ENCODE measurements at regions not wholly inside any gene's neighbourhood (a gene's known extent, or its start where the extent isn't known, plus 50 kb on each side); places are given as distances from the start of the nearest gene placed in this dataset.

GRCh38 chr14:98136012-98136789 lies 1135.8 kb downstream of the BCL11B start:
- H3K4me1 ChIP-seq: peaks cover 0 to 16% (median 0%) of the 10 kb centered on the region in 4 donors
- no peak for TF ChIP-seq CTCF (IDR thresholded peaks at IDR 0.05)
- TF ChIP-seq POLR2A (IDR thresholded peaks at IDR 0.05): no peak
- no peak for TF ChIP-seq EP300 (IDR thresholded peaks at IDR 0.05)
- no peaks in the 10 kb centered on the region for H3K9me3 ChIP-seq
- H3K36me3 ChIP-seq: no peaks in the 10 kb centered on the region
- 60 to 70% methylated on average over 8 to 9 of the region's 9 CpGs for WGBS, 2 donors
- H3K27me3 ChIP-seq: peaks cover 0 to 8% of the 10 kb centered on the region in 2 donors
- no peak overlapping the region for H3K4me3 ChIP-seq
- no peak overlapping the region for H3K27ac ChIP-seq
- no peak for DNase-seq (ENCODE audit: low spot score in 2 of 2)

GRCh38 chr14:98137131-98138025 lies 1134.6 kb downstream of the BCL11B start:
- Histone ChIP-seq H3K27me3 (peaks cover 0 to 8% of the 10 kb centered on the region in 2 donors), H3K27ac (no peak overlapping the region), H3K9me3 (no peaks in the 10 kb centered on the region), H3K4me3 (no peak overlapping the region), H3K4me1 (peaks cover 0 to 16% (median 0%) of the 10 kb centered on the region in 4 donors), H3K36me3 (no peaks in the 10 kb centered on the region)
- DNase-seq (ENCODE audit: low spot score in 2 of 2): no peak
- 9 to 12% methylated on average over 13 of the region's 13 CpGs for WGBS, 2 donors
- TF ChIP-seq POLR2A (IDR thresholded peaks at IDR 0.05) (no peak), CTCF (IDR thresholded peaks at IDR 0.05) (peak in 1 of 5 experiments; percentile 32), EP300 (IDR thresholded peaks at IDR 0.05) (no peak)

- TF ChIP-seq POLR2A (IDR thresholded peaks at IDR 0.05): no peak
- TF ChIP-seq CTCF (IDR thresholded peaks at IDR 0.05): peak in 4 of 5 experiments; percentile 11 to 27 (median 15)
- H3K27ac ChIP-seq: no peak overlapping the region
- H3K9me3 ChIP-seq: no peaks in the 10 kb centered on the region
- H3K4me1 ChIP-seq: peaks cover 0 to 16% (median 0%) of the 10 kb centered on the region in 4 donors
- no peak overlapping the region for H3K4me3 ChIP-seq
- H3K27me3 ChIP-seq: peaks cover 0 to 8% of the 10 kb centered on the region in 2 donors
- DNase-seq (ENCODE audit: low spot score in 2 of 2): no peak
- no peaks in the 10 kb centered on the region for H3K36me3 ChIP-seq
- 2 to 9% methylated on average over 6 of the region's 6 CpGs for WGBS, 2 donors
These were observed 1133.3 kb downstream of the BCL11B start for GRCh38 chr14:98138666-98139065.

- no peak for DNase-seq (ENCODE audit: low spot score in 2 of 2)
- Histone ChIP-seq H3K4me3 (no peak overlapping the region), H3K36me3 (no peaks in the 10 kb centered on the region), H3K9me3 (no peaks in the 10 kb centered on the region), H3K27ac (no peak overlapping the region), H3K4me1 (peaks cover 0 to 16% (median 0%) of the 10 kb centered on the region in 4 donors), H3K27me3 (peaks cover 0 to 4% of the 10 kb centered on the region in 2 donors)
- TF ChIP-seq EP300 (IDR thresholded peaks at IDR 0.05) (no peak), POLR2A (IDR thresholded peaks at IDR 0.05) (no peak), CTCF (IDR thresholded peaks at IDR 0.05) (no peak)
- WGBS, 2 donors: 85 to 88% methylated on average over 7 of the region's 7 CpGs
These were observed 1131.0 kb downstream of the BCL11B start for GRCh38 chr14:98140862-98141530.
